Omental fat pad (tissue), 3 donors: ENCODE measurements at regions not wholly inside any gene's neighbourhood (a gene's known extent, or its start where the extent isn't known, plus 50 kb on each side); places are given as distances from the start of the nearest gene placed in this dataset.

Experiments
- ATAC-seq: fragments of 150-250 bp; one replicate; pipeline ENCODE4 v1.9.1; 2016; ENCODE audit warnings: mild to moderate bottlenecking, moderate library complexity; ENCODE audit not compliant: low FRiP score
- DNase-seq: peaks from one replicate; pipeline ENCODE4 v3.0.0-alpha.2; 2019; ENCODE audit warnings: low spot score
- TF ChIP-seq, protein P1 (sequence below), 3 donors: fragments of 450-650 bp; IDR thresholded peaks; one replicate each; pipeline ENCODE4 v1.5.1; 2016 to 2017; ENCODE audit warnings: antibody characterized with exemption in 3 of 3, mild to moderate bottlenecking in 3 of 3, moderate library complexity in 2 of 3

DNA sequence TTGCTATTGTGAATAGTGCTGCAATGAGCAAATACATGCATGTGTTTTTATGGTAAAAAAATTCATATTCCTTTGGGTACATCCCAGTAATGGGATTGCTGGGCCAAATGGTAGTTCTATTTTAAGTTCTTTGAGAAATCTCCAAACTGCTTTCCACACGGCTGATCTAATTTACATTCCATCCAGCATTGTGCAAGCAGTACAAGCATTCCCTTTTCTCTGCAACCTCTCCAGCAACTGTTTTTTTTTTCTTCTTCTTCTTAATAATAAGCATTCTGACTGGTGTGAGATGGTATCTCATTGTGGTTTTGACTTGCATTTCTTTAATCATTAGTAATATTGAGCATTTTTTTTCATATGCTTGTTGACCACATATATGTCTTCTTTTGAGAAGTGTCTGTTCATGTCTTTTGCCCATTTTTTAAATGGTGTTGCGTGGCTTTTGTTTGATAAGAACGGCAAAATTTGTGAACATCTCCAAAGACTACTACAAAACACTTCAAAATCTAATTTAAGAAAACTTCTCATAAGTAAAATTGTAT is 136.1 kb upstream of the MYO3A start:
- DNase-seq = no peak
- no peak for ATAC-seq
- TF ChIP-seq, protein P1, sequence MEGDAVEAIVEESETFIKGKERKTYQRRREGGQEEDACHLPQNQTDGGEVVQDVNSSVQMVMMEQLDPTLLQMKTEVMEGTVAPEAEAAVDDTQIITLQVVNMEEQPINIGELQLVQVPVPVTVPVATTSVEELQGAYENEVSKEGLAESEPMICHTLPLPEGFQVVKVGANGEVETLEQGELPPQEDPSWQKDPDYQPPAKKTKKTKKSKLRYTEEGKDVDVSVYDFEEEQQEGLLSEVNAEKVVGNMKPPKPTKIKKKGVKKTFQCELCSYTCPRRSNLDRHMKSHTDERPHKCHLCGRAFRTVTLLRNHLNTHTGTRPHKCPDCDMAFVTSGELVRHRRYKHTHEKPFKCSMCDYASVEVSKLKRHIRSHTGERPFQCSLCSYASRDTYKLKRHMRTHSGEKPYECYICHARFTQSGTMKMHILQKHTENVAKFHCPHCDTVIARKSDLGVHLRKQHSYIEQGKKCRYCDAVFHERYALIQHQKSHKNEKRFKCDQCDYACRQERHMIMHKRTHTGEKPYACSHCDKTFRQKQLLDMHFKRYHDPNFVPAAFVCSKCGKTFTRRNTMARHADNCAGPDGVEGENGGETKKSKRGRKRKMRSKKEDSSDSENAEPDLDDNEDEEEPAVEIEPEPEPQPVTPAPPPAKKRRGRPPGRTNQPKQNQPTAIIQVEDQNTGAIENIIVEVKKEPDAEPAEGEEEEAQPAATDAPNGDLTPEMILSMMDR (IDR thresholded peaks at IDR 0.05) = no peak

GRCh38 chr10:25804505-25804904 is 129.5 kb upstream of the MYO3A start:
- TF ChIP-seq, protein P1 (IDR thresholded peaks at IDR 0.05) = no peak
- no peak for DNase-seq
- no peak for ATAC-seq

DNA sequence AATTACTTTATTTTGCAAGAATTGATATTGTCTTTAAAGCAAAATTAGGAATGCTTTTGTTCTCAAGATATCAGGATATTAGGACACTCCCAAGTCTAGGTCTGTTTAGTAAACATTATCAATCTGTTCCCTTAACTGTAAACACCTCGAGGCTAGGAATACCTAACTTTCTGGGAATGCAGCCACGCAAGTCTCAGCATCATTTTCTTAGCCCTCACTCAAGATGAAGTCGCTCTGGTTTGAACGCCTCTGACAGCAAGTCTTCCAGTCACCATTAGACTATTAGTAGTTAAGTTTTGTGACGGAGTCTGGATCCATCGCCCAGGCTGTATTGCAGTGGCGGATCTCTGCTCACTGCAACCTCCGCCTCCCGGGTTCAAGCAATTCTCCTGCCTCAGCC is 128.0 kb upstream of the MYO3A start:
- ATAC-seq (no peak), DNase-seq (no peak)
- TF ChIP-seq, protein P1 (IDR thresholded peaks at IDR 0.05) = no peak

GRCh38 chr10:25808372-25808771 is 125.7 kb upstream of the MYO3A start:
- TF ChIP-seq, protein P1 (IDR thresholded peaks at IDR 0.05) = no peak
- ATAC-seq = no peak
- no peak for DNase-seq

DNA sequence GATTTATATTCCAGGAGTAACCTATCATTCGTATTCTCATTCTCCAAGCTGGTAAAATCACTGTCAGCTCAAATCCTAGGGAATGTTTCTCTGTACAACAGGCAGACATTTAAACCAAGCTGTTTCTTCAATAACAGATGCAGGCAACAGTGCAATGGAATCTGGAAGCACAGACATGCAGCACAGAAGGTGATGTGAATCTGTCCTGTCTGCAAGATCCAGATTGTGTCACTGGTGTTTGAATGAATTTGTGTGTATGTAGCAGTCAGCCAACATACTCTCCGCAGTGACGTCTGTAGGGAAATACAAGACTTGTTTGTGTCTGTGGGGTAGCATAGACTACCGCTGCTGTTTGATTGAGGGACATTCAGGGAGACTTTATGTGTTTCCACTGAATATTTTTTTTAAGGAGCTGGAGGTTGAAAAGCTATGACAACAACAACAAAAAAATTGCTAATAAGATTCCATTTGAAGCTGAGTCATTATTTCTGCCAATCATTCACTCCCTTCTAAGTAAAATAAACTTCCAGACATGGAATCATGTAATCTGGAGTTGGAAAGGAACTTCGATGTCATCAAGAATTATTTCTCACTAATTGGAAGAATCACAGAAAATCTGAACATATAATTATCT is 122.9 kb upstream of the MYO3A start:
- ATAC-seq = no peak
- TF ChIP-seq, protein P1 (IDR thresholded peaks at IDR 0.05) = no peak
- no peak for DNase-seq

DNA sequence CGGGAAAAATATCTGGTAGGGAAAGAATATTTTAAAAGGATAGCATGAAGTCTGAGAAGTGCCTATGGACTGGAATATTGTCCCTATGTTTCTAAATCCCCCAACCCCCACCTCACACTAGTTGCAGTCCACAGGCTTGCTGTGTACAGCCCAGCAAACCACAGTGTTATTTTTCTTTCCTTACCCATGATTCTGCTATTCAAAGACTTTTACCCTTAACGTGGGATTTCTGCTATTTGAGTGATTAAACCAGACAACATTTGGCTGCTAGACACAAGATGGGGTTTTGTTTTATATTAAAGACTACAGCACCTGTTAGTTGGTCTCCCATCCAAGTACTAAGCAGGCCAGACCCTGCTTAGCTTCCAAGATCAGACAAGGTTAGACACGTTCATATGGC is 120.5 kb upstream of the MYO3A start:
- DNase-seq (no peak), ATAC-seq (no peak)
- TF ChIP-seq, protein P1 (IDR thresholded peaks at IDR 0.05) = no peak

GRCh38 chr10:25815236-25815635 is 118.8 kb upstream of the MYO3A start:
- DNase-seq (no peak), ATAC-seq (no peak)
- TF ChIP-seq, protein P1 (IDR thresholded peaks at IDR 0.05) = no peak
